Germinal center (tissue), 1 donor: ENCODE measurements at regions not wholly inside any gene's neighbourhood (a gene's known extent, or its start where the extent isn't known, plus 50 kb on each side); places are given as distances from the start of the nearest gene placed in this dataset.

ENCODE experiments used
- DNase-seq: peaks from one replicate; pipeline ENCODE4 v3.0.0; 2012; ENCODE audit warnings: mixed read lengths, low spot score

DNA sequence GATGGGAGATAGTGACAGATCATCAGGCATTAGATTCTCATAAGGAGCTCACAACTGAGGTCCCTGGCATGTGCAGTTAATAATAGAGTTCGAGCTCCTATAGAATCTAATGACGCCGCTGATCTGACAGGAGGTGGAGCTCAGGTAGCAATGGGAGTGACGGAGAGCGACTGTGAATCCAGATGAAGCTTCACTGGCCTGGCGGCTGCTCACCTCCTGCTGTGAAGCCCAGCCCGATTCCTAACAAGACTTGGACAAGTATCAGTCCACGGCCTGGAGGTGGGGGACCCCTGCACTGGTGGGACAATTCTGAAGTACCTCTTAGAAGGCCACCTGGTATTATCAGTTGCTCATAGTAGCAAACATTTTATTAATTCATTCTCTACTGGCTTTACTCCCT, 377.9 kb upstream of the ITGA1 start:
- no peak for DNase-seq

DNA sequence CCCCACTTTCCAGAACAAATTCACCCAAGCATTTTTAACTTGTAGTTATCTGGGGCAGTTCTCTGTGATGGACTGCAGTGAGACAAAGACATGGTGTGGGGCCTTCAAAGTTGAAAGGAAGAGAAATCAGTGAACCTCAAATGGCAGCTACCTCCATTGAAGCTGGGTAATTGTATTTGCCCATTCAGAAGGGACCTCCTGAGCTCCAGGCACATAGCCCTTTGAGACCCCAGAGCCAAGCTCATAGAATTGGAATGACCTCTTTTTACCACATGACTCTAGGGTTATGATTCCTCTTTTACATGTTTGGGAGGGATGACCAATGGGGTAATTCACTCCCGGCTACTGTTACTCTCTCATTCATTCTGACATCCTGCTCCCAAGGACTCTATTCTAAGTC, 368.4 kb upstream of the ITGA1 start:
- DNase-seq, result no peak

DNA sequence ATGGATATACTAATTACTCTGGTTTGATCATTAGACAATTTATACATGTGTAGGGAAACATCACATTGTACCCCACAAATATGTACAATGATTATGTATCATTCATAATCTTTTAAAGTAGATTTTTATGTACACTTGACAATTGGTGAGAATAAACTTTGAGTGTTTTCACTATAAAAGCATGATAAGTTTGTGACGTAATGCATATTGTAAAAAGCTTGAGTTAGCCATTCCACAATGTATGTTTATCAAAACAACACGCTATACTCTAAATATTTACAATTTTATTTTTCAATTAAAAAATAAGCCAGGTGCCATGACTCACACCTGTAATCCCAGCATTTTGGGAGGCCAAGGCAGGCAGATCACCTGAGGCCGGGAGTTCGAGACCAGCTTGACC, 360.1 kb upstream of the ITGA1 start:
- DNase-seq, result no peak

DNA sequence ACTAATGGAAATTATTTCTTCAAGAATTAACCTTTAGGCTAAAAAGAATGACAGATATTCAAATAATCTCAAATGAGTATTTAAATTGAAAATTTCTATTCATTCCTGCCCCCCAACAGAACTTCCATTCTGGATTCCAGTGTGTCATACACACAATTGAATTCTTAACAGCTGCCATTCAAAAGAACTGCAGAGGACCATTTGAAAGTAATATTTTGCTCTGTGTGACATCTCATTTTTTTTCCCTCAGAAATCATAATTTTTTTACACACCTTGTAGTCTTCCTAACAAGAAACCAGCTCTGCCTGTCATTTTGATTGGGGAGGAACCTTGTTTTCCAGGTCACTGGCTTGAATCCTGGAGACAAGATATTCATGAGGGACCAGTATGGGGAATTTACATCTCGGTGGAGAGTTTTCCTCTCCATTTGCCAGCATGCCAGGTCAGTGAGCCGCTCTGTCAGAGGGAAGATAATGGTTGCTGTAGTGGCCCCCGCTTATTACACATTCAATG, 358.7 kb upstream of the ITGA1 start:
- no peak for DNase-seq

DNA sequence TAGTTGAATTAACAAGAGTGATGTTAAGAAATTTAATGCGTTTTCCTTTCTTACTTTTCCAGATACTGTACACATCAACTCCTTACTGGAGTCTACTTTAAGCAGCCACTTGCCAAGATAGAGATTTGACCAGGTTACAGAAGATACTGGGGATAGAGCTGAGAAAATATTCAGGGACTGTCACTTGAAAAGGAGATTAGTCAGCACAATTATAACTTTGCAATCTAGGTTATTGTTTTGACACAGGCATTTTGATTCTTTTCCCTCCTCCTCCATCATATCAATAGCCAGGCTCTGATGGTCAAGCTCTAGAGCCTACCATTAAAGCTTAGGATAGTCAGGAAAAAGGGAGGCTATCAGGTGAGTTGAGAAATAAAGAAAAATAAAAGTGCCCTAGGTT, 345.9 kb upstream of the ITGA1 start:
- DNase-seq, result no peak

DNA sequence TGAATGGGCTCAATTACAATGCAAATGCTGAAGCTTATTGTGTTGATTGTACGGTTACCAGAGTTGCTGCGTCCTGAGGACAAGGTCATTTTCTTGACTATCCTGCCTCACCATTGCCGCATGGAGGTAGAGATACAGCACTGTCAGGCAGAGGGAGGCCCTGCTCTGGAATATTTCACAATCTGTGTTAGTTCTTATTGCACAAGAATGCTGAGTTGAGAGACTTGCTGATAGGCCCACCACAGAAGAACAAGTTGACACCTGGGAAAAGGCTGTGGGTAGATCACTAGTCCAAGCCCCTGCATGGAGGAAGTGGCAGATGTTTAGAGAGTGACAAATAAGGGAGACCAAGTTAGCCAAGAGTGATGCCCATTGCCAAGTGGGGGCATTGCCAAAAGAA, 344.5 kb upstream of the ITGA1 start:
- DNase-seq, result no peak

DNA sequence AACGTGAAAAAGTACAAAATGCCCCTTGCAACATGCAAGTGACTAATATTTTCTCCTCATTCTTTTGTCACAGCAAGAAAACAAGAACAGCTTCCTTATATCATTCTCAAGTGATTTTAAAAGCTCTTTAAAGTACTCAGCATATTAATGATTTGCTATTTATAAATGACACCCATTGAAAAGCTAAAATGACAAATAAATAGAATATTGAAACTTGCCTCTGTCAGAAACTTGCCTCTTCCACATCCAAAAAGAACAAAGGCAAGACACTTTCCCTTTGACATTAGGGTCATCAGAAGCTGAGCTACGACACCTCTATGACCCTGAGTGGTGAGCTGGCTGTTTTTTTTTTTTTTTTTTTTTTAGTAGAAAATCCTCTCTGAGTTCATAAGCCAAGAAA, 339.6 kb upstream of the ITGA1 start:
- no peak for DNase-seq

DNA sequence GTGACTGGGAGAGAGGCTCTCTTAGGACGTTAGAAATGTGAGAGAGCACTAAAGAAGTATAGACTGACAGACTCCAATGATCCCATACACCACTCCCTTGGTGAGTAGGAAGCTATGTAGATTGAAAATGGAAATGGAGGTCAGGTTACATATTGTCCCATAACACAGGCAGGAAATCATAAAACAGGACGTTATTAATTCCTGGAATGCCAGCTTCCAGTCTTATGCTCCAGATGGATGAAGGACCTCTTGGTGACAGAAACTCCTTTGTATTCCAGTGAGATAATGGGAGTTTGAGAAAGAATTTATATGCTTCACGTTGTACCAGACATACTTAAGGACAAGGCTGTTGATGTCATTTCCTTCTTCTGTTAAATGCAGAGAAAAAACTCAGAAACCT, 338.2 kb upstream of the ITGA1 start:
- no peak for DNase-seq

DNA sequence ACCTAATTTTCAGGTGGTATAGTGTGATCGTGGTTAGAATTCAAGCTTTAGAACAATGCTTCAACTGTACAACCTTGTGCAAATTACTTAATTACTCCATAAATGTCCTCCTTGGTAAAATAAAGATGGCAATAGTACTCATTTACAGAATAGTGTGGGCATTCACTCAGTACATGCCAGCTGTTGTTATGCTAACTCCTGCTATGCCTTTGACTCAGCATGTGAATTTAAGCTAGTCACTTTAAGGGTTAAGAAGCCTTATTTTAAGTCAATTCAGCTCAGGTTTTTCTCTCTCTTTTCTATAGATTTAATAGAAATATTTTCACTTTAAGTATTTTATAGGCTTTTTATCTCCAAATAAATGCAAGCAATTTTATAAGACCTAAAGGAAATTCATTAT, 335.6 kb upstream of the ITGA1 start:
- no peak for DNase-seq

DNA sequence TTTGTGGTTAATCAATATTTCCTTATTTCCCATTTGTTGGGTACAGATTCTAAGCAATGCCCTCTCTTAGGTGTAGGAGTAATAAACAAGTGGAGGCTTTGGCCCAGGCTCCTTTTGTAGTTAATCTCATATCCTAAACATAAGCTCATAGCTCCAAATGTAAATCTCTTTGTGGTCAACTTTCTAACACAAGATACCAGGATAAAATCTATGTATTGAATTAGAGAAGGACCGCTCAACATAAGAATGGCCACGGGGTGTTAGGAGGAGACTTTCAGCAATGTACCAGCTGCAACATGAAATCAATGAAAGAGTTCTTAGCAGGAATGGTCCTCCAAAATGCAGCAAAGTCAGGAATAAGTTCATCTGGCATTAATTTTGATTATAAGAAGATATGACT, 334.5 kb upstream of the ITGA1 start:
- DNase-seq, result no peak

DNA sequence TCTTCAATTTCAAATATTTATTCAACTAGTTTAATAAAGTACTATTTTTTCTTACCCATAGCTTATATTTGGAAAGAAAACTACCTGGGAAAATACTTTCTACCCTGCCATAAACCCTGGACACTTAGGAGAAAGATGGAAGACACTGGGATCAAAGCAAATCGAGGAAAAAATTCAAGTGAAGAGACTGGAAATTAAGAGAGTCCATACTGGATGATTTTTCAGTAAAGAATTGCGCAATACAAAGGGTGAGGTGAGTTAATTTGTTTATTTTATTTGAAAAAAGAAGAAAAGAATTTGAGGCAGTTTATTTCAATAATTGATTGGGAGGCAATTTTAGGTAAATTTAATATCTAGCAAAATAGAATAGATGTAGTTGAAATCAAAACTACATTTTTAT, 331.8 kb upstream of the ITGA1 start:
- no peak for DNase-seq

DNA sequence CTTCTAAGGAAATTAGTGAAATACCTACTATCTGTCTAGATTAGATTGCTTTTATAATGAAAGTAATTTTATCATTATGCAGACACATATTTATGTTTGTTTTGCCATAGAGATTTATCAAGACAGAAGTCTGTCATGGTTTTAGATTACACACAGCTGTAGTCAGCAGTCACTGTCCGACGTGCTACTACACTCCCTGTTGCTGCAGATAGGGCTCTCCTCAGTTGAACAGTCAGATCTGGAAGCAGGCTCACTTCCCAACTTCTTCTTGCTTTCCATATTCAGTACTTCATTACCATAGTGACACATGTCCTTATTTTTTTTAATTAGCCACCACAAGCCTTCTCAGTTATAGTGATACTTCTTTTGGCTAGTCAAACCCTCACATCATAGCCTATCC, 329.9 kb upstream of the ITGA1 start:
- DNase-seq, result no peak

DNA sequence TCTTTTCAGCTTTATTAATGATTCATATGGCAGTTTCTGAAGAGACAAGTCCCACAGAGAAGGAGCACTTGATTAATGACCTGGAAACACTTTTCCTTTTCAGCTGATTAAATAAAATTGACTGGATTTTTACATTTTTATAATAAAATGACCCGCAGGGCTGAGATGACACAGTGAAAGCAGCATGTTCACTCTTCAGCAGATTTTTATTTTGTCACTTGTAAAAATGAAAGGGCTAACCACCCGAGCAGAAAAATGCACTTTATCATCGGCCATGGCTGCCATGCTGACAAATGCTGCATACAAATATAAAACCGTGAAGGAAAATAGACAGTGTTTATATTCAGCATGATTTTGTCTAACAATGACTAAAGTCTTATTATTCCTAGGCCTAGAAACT, 321.6 kb upstream of the ITGA1 start:
- no peak for DNase-seq

DNA sequence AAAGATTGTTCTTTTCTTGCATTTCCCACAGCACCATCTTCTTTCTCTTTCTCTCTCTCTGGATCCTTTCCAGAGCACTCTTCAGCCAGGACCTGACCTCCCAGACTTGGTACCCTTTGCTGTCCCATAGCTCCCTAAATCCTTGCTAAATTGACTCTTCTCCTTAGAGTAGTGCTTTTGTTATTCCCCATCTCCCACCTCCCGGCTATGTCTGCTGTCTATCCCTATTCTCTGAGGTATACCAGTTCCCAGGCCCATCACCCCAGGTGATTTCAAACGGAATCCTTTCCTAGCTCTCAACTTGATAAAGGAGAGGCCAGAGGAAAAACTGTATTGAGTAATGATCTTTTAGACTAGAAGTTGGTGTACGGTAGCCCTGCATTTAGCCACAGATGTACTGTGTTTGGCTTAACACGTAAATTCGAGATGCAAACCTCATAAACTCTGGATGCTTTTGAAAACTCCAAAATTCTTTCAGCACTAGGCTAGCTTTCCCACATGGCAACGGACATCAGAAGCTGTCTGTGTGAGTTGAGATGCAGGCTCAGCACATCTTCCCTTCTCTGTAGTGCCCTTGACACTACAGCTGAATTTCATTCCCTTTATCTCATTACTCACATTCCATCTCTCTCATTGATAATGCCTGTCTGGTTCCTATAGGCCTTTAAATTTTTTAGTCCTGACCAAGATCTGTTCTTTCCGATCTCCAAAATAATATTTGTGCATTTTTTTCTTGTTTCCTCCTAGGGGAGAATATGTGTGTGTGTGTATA, 320.8 kb upstream of the ITGA1 start:
- no peak for DNase-seq

DNA sequence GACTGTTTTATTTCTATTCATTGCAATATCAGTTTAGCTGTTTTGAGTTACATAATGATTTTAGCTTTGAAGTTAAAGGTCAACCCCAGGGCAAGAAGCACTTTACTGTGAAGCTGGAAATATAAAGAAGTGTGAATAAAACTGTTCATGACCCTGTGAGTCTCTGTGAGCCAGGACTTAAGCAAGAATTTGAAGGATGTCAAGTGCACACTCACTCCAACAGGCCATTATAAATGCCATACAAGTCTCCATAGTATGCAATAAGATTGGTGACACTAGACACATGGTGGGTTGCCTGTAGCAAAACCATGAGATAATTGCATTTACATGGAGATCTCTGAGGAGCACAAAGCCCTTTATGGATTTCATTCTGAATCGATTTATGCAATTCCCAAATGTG, 318.7 kb upstream of the ITGA1 start:
- no peak for DNase-seq

DNA sequence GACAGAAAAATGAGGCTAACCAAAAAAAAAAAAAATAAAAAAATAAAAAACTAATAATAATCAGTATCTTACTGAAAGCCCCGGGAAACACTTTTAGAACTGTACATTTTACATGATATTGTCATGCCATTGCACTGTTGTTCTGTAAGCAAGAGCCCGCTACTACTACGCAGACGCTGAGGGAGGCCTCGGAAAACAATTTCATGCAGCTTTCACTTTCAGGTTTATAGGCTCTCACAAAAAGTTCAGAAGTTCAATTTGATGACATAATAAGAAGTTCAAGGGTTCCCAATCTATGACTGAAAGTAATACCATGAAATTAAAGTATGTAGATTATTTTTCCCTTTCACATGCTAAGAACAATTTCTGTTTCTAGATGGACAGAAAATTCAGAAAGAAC, 318.3 kb upstream of the ITGA1 start:
- DNase-seq, result no peak

DNA sequence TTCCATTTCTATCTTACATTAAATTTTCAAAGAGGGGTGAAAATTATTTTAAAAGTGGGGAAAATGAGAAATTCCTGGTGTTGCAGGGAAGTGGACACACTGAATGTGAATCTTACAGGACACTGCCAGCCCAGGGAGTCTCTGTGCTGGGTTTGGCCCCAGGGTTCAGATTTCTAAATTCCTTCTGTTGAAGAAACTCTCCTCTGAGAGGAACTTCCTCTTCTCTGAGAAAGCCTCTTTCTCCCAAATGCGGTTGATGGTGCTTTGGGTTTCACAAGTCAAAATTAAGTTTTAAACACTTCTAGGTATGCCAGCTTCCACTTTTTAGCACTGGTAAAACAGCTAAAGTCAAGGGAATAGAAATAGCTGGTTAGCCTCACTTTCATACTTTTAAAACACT, 317.9 kb upstream of the ITGA1 start:
- DNase-seq, result no peak

DNA sequence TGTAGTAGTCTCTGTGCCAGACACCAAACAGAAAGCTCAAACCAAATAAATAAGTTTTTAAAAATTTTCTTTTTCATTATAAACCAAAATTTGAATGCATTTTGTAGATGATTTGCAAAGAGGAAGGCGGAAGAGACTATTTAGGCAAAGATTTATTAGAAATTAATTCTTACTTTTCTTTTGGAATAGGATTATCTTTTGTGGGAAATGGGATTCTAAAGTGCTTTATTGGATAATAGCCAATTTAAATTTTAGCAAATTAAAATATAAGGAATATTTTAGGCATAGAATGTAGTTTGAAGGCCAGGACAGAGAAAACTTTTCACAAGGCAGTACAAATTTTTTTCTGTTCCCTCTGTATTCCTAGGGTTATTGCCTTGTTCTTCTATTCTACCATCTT, 311.4 kb upstream of the ITGA1 start:
- no peak for DNase-seq

DNA sequence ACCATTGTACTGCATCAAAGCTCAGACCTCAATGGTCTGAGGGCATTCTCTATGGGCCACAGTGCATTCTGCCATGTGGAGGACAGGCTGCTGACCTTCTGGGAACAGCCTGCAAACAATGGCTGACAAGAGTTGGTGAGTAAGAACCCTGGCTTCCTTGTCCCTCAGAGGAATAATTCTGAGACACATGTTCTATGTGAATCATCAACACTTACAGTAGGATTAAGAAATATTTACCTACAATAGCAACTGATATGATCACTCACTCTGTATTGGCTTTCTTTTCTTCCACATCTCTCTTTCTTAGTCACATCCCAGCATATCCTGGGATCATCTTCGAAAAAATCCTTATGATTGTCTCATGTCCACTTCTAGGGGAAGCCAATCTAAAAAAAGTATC, 306.5 kb upstream of the ITGA1 start:
- no peak for DNase-seq

DNA sequence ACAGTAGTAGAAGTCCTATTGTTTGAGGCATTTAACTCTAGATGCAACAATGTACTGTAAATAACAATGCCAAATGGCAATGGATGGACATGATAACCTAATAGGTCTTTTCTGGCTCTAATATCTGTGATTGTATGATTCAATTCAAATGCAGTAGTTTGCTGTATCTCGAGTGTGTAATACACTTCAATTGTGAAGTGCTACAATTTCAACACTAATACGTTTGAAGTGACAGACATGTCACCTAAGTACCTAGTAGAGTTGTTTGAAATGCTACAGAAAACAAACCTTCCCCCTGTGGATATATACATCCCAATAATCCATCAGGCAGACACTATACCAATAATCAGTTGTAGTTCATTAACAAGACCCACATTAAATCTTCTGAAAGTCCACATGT, 305.9 kb upstream of the ITGA1 start:
- no peak for DNase-seq

DNA sequence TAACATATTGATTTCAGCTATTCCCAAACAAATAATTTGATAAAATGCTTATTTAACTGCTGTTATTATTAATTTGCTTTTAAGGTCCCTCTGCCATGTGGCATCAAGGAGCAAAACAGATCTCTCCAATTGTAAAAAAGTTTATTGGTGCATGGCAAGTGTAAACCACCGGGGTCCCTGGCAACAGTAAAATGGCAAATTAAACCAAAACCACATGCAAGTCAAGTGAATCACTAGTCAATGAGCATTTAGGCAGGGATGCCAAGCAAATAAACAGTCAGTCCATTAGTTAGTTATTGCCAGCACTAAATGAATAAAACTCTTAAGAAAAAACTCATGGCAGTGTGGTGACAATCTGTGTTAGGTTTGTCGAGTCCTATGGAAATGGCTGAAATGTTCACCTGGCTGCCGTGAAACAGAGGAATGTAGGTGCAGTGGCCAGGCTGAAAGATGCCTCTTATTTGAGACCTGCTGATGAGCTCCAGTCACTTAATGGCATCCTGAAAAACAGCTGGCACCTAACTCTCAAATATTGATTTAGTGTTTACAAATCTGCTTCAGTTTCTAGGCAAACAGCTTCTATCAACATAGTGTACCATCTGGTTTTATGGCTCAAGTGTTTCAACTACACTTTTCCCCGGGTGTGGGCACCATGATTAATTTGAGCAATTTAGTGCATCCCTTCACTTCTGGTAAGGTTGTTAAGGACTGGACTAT, 296.5 kb upstream of the ITGA1 start:
- no peak for DNase-seq

DNA sequence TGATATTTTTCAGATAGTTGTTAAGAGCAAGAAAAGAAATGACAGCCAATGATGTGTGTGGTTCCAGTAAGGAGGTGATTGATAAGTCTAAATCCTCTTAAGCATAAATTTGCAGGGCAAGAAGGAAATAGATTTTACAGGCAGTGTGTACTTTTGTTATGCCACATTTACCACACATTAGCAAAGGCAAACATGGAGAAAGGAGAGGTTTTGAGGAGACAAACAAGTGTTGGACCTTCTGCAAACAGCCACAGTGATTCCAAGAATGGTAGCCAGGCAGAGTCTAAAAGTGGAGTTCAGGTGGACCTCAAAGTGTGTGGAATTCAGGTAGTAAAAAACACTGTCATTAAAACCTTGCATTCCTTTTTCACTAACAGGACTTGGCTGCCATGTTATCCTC, 295.9 kb upstream of the ITGA1 start:
- DNase-seq, result no peak

DNA sequence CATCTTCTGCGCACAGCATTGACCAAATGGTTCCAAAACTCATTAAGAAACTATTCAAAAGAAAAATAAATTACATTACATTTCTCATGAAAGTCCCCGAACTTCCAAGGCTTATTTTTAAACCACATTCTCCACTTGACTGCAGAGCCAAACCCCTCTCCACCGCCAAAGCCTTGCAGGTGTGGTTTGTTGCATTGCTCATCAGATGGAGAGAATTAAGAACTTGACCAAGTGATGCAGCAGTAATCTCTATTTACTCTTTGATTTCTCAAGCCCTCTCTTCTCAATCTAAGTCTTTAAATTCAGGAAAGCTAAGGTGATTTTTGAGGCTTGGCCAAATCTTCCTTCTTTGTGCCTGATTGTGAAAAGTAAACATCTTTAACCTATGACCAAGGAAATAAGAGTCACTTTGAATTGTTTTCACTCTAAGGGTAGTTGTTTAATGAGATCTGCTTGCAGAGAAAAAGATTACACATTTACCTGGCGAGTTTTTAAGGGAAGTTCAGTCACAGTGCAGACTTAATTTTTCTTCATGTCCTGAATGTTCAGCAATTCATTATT, 290.5 kb upstream of the ITGA1 start:
- no peak for DNase-seq

DNA sequence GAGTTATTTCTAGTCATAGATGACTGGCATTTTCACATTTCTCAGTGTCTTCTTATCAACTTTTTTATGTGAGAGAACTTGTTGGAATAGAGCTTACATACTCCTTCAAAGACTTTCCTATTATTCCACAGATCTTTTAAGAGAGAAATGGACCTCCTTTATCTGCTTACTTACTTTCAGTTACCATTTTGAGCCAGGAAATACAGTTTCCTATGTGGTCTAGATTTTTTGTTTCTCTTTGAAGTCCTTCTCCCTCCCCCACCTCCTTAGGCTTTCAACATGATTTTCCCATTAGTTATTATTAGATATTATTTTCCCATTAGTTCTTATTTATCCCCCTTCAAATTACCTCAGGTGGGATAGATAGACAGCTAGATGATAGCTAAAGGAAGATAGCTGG, 289.1 kb upstream of the ITGA1 start:
- no peak for DNase-seq
